DMS114 treated with DMSO at 0.1 percent for 48 hours (cell line): ENCODE measurements at regions not wholly inside any gene's neighbourhood (a gene's known extent, or its start where the extent isn't known, plus 50 kb on each side); places are given as distances from the start of the nearest gene placed in this dataset.
"Not testable (repeated sequence)": the region's sequence is repeated elsewhere in the genome, so short reads cannot be mapped to it uniquely, and the experiment has no call there.

Experiments used
- DNase-seq: peaks from one replicate; lab custom pipeline; 2025; ENCODE audit not compliant: unreplicated experiment; lab: John Stamatoyannopoulos, UW

GRCh38 chr1:200254602-200255001, 155.2 kb downstream of the ZNF281 start:
- DNase-seq: not testable (repeated sequence)

GRCh38 chr1:200253774-200254495, 155.9 kb downstream of the ZNF281 start:
- DNase-seq: no peak

DNA sequence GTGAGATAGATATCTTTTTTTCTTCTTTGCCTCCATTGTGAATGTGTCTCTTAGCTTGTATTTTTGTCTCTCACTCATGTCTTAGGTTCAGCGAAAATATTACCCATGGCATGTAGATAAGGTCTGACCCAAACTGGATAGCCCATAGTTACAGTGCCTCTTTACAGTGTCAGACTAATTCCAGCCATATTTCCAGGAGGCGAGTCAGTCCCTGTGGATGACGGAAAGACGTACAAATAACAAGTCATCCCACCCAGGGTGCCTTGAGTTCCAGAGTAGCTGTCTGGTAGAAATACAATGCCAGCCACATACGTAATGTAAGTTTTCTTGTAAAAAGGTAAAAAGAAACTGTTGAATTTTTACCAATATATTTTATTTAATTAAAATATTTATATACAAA, 157.3 kb downstream of the ZNF281 start:
- no peak for DNase-seq

GRCh38 chr1:200250469-200250868, 159.4 kb downstream of the ZNF281 start:
- no peak for DNase-seq

DNA sequence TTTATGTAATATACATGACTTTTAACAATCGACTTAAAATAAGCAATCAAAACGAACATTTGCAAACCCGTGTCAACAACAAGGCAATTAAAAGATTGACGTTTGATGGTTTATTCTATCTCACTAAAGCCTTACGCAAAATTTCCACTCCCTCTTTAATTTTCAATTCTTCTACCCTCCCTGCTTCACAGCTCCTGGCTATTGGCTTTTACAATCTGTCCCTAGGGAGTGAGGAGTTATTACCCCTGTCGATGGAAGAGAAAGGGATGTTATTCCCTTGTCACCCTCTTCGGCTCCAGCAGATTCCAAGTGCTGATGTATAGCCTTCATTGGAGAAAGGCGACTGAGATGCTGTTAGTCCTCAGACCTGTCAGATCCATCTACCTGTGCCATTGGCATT, 161.3 kb downstream of the ZNF281 start:
- no peak for DNase-seq

DNA sequence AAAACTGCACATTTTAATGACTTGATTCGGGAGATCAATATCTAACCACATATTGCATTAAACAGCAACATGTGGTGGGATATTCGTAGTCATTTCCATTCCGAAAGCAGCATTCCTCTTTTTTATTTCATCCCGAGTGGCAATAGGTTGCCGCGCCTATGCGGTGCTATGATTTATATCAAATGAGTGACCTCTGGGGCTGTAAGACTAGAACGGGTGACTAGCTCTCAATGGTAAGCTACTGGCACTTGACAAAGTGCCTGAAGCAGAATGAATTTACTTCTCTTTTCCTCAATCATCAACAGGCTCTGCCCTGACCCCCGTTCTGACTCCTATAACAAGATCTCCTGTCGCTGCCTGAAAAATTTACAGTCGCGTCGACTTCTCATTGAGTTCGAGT, 162.3 kb downstream of the ZNF281 start:
- DNase-seq: no peak

- no peak for DNase-seq
Measured at GRCh38 chr1:200245473-200245872, 164.4 kb downstream of the ZNF281 start.

- no peak for DNase-seq
Measured at GRCh38 chr1:200243042-200243437, 166.8 kb downstream of the ZNF281 start.

DNA sequence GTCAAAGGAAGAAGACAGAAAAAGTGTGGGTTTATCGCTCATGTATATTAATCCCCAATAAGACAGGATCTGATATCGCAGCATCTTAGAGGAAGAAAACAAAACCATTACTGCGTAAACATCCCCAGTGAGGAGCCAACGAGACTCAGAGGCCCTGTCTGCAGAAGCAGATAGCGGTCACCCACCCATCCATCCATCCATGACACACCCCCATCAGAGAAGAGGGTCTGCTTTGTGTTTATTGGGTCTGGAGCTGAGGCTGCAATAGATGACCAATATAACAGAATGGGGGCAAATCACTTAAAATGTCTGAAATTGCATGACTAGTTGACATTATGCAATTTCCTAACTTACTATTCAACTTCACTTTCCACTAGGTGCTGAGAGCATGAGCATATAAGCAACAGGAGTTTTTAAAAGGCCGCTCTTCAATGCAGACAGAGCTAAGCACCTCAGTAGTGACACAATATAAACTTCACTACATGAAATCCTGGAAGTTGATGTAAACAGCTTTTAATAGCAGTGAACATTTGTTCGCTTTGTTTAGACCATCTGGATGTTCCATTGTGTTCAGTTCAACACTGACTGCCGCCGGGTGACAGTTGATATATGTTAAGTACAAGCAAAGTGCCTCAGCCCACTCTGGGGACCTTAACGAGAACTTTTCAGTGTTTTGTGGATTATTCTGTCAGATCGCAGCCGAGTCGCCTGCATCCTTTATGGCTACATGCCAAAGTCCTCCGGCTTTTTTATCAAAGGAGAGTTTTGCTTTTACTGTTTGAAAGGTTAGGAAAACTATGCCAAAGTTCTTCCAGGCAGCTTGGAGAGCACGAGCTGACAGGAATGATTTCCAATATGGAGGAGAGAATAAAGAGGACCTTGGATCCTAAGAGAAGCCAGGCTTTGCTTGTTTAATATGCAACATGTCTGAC, 167.5 kb downstream of the ZNF281 start:
- no peak for DNase-seq

GRCh38 chr1:200240656-200241055, 169.2 kb downstream of the ZNF281 start:
- no peak for DNase-seq

GRCh38 chr1:200238311-200238710, 171.5 kb downstream of the ZNF281 start:
- no peak for DNase-seq

DNA sequence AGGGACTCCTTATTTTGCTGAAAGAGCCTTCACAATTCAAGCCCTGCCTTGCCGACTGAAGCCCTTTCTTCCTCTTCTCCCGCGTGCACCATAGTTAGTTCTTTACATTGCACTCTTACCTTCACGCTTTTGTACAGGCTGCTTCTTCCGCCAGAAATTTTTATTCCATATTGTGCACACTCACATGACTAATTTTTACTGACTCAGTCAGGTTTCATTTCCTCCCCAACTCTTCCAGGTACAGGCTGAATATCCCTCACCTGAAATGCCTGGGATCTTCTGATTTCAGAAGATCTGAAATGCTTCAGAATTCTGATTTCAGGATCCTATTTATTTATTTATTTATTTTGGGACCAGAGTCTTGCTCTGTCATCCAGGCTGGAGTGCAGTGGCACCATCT, 172.8 kb downstream of the ZNF281 start:
- no peak for DNase-seq

- no peak for DNase-seq
Measured at GRCh38 chr1:200234938-200235337, 174.9 kb downstream of the ZNF281 start.

- DNase-seq: no peak
Measured at GRCh38 chr1:200233393-200233792, 176.4 kb downstream of the ZNF281 start.

DNA sequence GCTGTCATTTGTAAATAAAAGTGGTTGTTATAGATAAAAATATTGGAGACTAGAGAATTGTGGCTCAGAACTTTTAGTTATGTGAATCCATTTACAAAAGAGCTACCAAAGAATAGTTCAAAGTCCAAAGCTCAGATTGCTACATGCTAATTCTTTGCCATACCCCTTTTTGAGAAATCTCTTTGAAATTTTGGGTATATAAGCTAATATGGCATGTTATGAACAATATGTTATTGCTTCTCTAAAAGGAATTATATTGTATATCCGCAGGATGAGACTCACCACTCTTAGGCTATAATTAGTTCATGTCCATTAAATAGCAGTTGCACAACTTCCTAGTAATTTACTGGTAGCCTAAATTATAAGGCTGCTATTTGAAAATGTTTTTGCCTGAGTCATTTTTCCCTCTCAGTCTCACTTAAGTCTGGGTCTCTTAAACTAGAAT, 178.0 kb downstream of the ZNF281 start:
- no peak for DNase-seq

DNA sequence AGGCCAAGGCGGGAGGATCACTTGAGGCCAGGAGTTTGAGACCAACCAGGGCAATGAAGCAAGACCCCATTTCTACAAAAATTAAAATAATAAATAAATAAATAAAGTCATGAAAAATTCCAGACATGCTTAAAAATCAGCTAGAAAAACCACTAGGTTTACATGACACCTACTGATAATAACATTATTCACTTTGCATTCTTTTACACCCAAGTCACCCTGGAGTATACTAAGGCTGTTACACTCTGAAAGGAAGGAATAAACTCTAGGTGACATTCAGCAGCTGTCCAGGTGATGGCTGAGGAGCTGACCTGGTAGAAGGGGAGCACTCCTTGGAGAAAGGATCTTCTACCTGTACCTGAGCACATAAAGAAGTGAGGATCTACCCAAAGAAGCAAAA, 179.2 kb downstream of the ZNF281 start:
- DNase-seq: no peak

- no peak for DNase-seq
Measured at GRCh38 chr1:200228486-200228885, 181.3 kb downstream of the ZNF281 start.

DNA sequence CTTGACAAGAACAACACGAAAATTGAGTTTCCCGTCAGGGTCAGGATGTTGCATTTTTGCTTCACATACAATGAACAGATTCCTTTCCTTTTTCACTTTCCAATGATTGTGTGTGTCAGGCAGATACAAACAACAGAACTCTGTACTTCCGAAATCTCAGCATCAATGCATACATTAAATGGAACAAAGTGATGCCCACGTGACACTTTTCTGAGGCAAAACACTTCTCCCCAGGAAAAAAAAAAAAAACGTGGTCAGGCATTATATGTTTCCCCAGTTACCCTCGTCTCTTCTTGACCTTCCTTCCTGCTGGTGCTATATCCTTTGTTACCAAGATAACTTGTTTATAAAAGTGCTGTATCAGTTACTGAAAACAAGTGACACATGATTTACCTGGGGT, 181.8 kb downstream of the ZNF281 start:
- DNase-seq: no peak
